ENCODE measurements at regions not wholly inside any gene's neighbourhood (a gene's known extent, or its start where the extent isn't known, plus 50 kb on each side); places are given as distances from the start of the nearest gene placed in this dataset.

- TF ChIP-seq BCLAF1 (IDR thresholded peaks at IDR 0.05; ENCODE audit: borderline replicate concordance in 1 of 2, control insufficient read depth in 1 of 2, low read depth in 2 of 2, low read length in 1 of 2) (no peak), TFAP4 (CRISPR knock-in tag; IDR thresholded peaks at IDR 0.05; ENCODE audit: borderline replicate concordance) (no peak), ZNF444 (CRISPR knock-in tag; IDR thresholded peaks at IDR 0.05) (no peak), PTBP1 (IDR thresholded peaks at IDR 0.05; ENCODE audit: low read depth, low read length) (no peak), CHCHD3 (CRISPR knock-in tag; IDR thresholded peaks at IDR 0.05) (no peak), SIN3B (IDR thresholded peaks at IDR 0.05; ENCODE audit: low read depth) (no peak), E2F6 (IDR thresholded peaks at IDR 0.05; ENCODE audit: borderline replicate concordance in 1 of 2, extremely low read depth in 1 of 2, insufficient read depth in 1 of 2, insufficient read length in 1 of 2, low read depth in 1 of 2, low read length in 1 of 2, poor library complexity in 1 of 2, severe bottlenecking in 1 of 2) (no peak), KAT7 (CRISPR knock-in tag; IDR thresholded peaks at IDR 0.05; ENCODE audit: borderline replicate concordance) (no peak), HDAC2 (IDR thresholded peaks at IDR 0.05) (peak; percentile 89), GTF3C2 (IDR thresholded peaks at IDR 0.05; ENCODE audit: borderline replicate concordance, extremely low read depth, insufficient read length) (no peak), TRIM24 (IDR thresholded peaks at IDR 0.05) (peak; percentile 91 to 92), ZNF589 (CRISPR knock-in tag; IDR thresholded peaks at IDR 0.05; ENCODE audit: low read depth) (no peak; the same call in 1 of the 2 replicates), MLX (CRISPR knock-in tag; conservative IDR thresholded peaks at IDR 0.05) (no peak)
These were observed 382.7 kb downstream of the SFMBT2 start (continued) for GRCh38 chr10:7027913-7028808.
